HUES64 (cell line): ENCODE measurements at regions not wholly inside any gene's neighbourhood (a gene's known extent, or its start where the extent isn't known, plus 50 kb on each side); places are given as distances from the start of the nearest gene placed in this dataset.

Experiments
- H3K27ac ChIP-seq: 2 replicates; pipeline ENCODE4 v1.7.0; 2013; ENCODE audit warnings: low read depth, low read length, inconsistent platforms
- H3K27me3 ChIP-seq: 2 replicates; pipeline ENCODE4 v1.6.1; 2013; ENCODE audit warnings: mild to moderate bottlenecking, low read length; ENCODE audit not compliant: insufficient read depth
- H3K36me3 ChIP-seq: 2 replicates; pipeline ENCODE4 v1.6.1; 2013; ENCODE audit warnings: mild to moderate bottlenecking, low read length; ENCODE audit not compliant: insufficient read depth
- H3K4me1 ChIP-seq: 2 replicates; pipeline ENCODE4 v1.6.1; 2013; ENCODE audit warnings: mild to moderate bottlenecking, low read length, moderate library complexity; ENCODE audit not compliant: insufficient read depth
- H3K4me3 ChIP-seq: 2 replicates; pipeline ENCODE4 v1.5.1; 2013; ENCODE audit warnings: mild to moderate bottlenecking, low read length, moderate library complexity
- H3K9ac ChIP-seq: 2 replicates; pipeline ENCODE4 v1.6.1; 2013; ENCODE audit warnings: mild to moderate bottlenecking, low read depth, low read length
- H3K9me3 ChIP-seq: 2 replicates; pipeline ENCODE4 v1.6.1; 2013; ENCODE audit warnings: low read depth, low read length; ENCODE audit not compliant: insufficient read depth
- WGBS: fragments of 150-250, 120-280 bp; methylation state at CpG from one replicate; pipeline ENCODE4 v1.1.7; 2013; ENCODE audit warnings: missing lambda C conversion rate; 5-methylcytosine and 5-hydroxymethylcytosine counted together

DNA sequence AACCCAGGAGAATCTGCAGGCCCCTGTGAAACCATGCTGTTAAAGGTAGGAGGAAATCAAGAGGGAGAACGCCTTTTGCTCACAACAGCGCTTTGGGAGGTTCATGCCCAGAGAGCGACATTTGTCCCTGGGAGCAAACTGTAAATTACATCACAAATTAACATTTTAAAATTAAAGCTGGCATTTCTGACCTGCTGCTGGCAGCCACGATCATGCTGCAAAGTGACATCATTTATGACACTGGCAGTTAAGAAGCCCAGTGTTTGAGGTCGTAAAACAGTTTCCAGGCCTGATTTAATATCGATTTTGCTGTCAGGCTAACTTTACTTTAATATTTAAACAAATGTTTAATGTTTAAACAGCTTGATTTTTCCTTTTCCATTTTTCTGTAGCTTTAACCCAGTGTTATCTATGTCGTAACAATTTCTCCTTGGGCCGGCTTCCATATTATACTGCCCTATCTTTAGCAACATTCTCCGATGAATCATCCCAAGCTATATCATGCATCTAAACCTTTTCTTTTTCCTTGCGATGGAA, 86.5 kb upstream of the NPVF start:
- no peaks in the 10 kb centered on the region for H3K36me3 ChIP-seq
- 95% methylated on average over 9 of the region's 10 CpGs for WGBS
- no peak overlapping the region for H3K9ac ChIP-seq
- H3K4me3 ChIP-seq: no peak overlapping the region
- no peaks in the 10 kb centered on the region for H3K9me3 ChIP-seq
- H3K4me1 ChIP-seq: peaks cover 5% of the 10 kb centered on the region; the same call in 1 of the 2 replicates
- H3K27ac ChIP-seq: no peak overlapping the region
- H3K27me3 ChIP-seq: no peaks in the 10 kb centered on the region

DNA sequence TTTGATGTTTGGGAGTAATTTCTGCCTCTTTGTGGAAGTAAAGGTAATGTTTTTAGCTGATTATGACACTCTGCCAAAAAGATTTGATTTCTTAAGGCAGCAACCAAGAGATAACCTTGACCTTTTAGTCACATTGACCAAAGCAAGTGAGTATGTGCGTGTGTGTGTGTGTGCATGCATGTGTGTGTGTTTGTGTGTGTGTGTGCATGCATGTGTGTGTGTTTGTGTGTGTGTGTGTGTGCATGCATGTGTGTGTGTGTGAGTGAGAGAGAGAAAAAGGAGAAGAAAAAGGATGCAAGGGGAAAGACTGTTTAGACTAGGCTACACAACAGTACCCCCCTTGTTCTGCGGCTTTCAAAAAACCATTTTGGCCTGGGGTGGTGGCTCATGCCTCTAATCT, 88.1 kb upstream of the NPVF start:
- Histone ChIP-seq H3K9me3 (no peaks in the 10 kb centered on the region), H3K4me1 (peaks cover 5% of the 10 kb centered on the region; the same call in 1 of the 2 replicates), H3K27ac (no peak overlapping the region), H3K27me3 (no peaks in the 10 kb centered on the region), H3K9ac (no peak overlapping the region), H3K4me3 (no peak overlapping the region), H3K36me3 (no peaks in the 10 kb centered on the region)
- 95% methylated on average over 2 of the region's 2 CpGs for WGBS

DNA sequence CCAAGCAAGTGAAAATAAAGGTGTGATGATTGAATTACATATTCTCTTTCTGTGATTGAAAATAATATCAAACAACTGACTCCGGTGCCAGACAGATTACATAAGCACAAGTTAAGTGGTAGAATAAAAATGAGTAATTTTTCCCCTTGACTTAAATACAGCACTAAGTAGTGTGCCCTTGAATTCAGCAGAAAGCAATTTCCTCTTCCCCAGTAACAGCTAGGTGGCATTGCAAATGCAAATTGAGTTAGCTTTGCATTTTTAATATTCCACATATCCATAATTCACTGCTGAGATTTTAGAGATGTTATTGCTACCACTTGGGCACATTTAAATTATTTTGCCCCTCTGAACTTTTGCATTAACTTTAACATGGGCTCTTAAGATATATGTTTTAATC, 89.8 kb upstream of the NPVF start:
- H3K9me3 ChIP-seq: no peaks in the 10 kb centered on the region
- WGBS: no CpG with 5 or more reads among the region's 1 CpG
- H3K36me3 ChIP-seq: no peaks in the 10 kb centered on the region
- H3K27me3 ChIP-seq: no peaks in the 10 kb centered on the region
- H3K27ac ChIP-seq: no peak overlapping the region
- no peak overlapping the region for H3K4me3 ChIP-seq
- no peak overlapping the region for H3K9ac ChIP-seq
- peaks cover 5% of the 10 kb centered on the region; the same call in 1 of the 2 replicates for H3K4me1 ChIP-seq

DNA sequence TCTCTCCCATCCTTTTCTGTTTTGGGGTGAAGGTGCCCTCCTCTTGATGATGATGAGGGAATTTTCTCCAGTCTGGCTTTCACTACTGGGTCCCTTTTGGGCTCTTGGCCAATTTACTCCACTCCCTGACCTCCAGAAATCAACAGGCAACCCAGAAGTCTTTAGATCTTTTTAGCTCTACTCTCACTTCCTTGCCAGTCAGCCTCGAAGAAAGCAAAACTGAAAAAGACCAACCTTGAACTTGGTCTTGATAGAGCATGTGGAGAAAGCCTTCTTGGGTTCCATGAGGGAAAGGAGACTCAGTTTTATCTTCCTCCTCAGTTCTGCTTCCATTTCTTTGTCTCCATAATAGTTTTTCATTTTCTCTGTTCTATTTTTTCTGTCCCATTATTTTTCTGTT, 91.4 kb upstream of the NPVF start:
- H3K36me3 ChIP-seq: no peaks in the 10 kb centered on the region
- H3K27me3 ChIP-seq: no peaks in the 10 kb centered on the region
- no peak overlapping the region for H3K4me3 ChIP-seq
- peaks cover 5% of the 10 kb centered on the region; the same call in 1 of the 2 replicates for H3K4me1 ChIP-seq
- WGBS: 87% methylated on average over 1 of the region's 1 CpG
- no peaks in the 10 kb centered on the region for H3K9me3 ChIP-seq
- no peak overlapping the region for H3K27ac ChIP-seq
- H3K9ac ChIP-seq: no peak overlapping the region

DNA sequence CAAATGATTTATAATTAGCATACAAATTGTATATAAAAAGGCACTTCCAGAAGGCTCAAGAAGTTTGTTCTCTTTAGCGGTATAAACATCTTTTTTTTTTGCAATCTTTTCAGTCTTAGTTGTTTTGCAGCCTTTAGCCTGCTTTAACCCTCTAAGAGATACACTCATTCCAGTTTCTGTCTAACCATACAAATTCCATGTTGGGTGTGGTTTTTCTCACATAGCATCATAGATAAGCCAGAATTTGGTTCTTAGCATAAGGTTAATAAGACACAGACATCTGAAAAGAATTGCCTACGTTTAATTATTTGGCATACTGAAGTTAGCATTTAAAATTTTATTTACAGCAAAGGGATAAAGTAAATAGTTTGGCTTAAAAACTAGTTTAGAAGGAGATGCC, 92.5 kb upstream of the NPVF start:
- WGBS: 100% methylated on average over 2 of the region's 2 CpGs
- Histone ChIP-seq H3K9me3 (no peaks in the 10 kb centered on the region), H3K36me3 (no peaks in the 10 kb centered on the region), H3K4me1 (peaks cover 5% of the 10 kb centered on the region; the same call in 1 of the 2 replicates), H3K9ac (no peak overlapping the region), H3K4me3 (no peak overlapping the region), H3K27ac (no peak overlapping the region), H3K27me3 (no peaks in the 10 kb centered on the region)

DNA sequence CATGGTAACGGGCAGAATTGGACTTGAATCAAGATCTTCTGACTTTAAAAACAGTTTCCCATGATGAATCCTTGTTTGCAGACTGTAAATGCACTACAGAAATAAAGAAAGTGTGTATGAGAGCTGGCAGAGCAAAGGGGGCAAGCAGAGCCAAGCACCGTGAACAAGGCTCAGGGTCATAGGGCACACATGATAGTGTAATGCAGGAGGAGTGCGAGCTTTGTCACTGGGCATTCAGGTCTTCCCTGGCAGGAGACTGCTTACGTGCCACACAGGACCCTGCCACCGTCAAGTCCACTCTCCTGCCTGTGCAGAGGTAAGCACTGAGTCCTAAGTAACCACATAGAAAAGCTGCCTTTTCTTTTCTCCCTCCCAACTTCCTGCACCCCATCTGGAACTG, 93.1 kb upstream of the NPVF start:
- Histone ChIP-seq H3K4me3 (no peak overlapping the region), H3K9me3 (no peaks in the 10 kb centered on the region), H3K9ac (no peak overlapping the region), H3K27me3 (no peaks in the 10 kb centered on the region), H3K4me1 (peaks cover 5% of the 10 kb centered on the region; the same call in 1 of the 2 replicates), H3K36me3 (no peaks in the 10 kb centered on the region), H3K27ac (no peak overlapping the region)
- 94% methylated on average over 5 of the region's 5 CpGs for WGBS

DNA sequence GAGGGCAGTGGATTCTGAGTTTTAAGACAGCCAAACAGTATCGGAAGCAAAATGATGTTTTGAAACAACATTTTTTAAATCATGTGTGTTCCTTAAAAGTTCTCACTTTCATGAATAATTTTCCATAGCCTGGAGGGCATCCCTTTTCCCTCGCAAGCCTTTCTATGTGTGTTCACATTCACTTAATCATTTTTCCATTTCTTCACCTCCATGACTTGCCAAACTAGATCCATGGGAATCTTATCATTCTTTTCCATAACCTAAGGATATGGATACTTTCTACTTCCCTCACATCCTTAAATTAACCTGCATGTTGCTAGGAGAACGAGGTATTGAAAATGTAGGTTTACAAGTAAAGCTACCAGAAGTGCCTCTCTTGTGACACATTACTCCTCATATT, 94.2 kb upstream of the NPVF start:
- Histone ChIP-seq H3K4me1 (peaks cover 5% of the 10 kb centered on the region; the same call in 1 of the 2 replicates), H3K9ac (no peak overlapping the region), H3K36me3 (no peaks in the 10 kb centered on the region), H3K27me3 (no peaks in the 10 kb centered on the region), H3K9me3 (no peaks in the 10 kb centered on the region), H3K4me3 (no peak overlapping the region), H3K27ac (no peak overlapping the region)
- 94% methylated on average over 3 of the region's 3 CpGs for WGBS

DNA sequence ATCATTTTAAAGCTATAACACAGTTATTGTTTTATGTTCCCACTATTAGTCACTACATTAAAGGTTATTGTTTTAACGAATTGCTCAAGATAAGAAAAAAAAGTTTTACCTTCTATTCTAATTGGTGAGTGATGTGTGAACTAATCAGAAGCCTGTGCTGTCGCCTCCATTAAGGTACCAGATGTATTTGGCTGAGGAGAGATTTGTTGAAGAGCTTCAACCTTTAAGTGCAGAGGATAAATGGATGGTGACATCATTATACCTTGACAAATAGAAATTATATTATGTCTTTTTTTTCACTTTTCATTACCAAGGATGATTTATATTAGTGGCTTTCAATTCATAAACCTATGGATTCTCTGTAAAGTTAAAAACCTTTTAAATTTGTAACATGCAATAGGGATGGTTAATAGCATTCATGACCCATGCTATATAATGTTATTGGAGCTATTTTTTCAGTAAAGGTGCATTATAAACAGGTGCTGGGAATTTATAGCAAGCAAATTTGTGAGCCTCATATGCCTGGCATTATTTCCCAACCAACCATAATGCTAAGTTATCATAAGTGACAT, 97.0 kb upstream of the NPVF start:
- 88% methylated on average over 1 of the region's 2 CpGs for WGBS

DNA sequence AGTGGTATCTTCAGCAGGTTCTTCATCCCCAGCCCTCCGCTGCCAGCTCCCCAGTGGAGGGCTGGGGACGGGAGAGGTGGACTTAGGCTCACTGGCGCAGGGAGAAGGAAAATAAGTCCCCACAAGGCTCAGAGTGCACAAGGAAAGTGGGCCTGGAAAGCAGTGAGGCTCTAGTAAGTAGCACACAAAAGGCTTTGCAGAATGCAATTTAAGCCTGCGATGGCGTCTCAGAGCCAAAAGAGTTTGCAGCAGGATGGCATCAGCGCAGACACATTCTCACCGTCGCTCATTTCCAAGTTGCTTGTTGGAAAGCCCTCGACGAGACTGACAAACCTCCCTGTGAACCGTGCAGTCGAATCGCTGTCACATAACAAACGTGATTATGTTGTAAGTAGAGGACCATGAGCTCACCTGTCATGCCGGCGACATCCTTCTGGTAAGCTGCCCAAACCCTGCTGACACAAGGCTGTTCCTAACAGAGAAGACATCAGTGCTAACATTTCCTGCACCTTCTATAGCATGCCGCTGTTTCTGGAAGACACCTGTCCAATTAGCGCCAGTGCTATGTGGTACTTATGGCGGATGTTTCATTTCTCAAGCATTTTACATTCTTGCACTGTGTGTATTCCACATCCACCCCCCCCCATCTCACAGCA, 98.3 kb upstream of the NPVF start:
- no peaks in the 10 kb centered on the region for H3K4me1 ChIP-seq
- H3K27ac ChIP-seq: no peak overlapping the region
- WGBS: 94% methylated on average over 19 of the region's 19 CpGs
- H3K36me3 ChIP-seq: no peaks in the 10 kb centered on the region
- no peak overlapping the region for H3K4me3 ChIP-seq
- H3K9me3 ChIP-seq: no peaks in the 10 kb centered on the region
- H3K9ac ChIP-seq: no peak overlapping the region
- no peaks in the 10 kb centered on the region for H3K27me3 ChIP-seq

More for the DNA sequence above, 97.0 kb upstream of the NPVF start:
- H3K9me3 ChIP-seq: no peaks in the 10 kb centered on the region
- H3K4me1 ChIP-seq: no peaks in the 10 kb centered on the region
- no peaks in the 10 kb centered on the region for H3K27me3 ChIP-seq
- no peak overlapping the region for H3K9ac ChIP-seq
- no peaks in the 10 kb centered on the region for H3K36me3 ChIP-seq
- H3K4me3 ChIP-seq: no peak overlapping the region
- no peak overlapping the region for H3K27ac ChIP-seq

DNA sequence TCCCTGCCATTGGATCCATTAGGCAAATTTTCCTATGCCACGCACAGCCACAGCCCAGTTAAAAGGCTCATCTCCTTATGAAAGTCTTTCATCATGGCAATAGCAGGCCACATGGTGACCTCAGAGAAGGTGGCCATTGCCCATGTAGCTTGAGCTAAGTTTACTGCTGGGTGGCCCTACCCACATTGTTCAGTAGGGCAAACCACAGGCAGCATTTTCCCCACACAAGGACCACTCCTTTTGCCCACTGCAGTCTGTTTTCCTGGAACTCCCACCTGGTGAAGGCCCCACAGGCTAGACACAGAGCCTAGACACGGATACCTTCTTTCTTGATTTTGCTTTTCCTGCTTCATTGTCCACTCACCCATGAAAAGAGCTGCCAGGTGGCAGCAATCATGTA, 101.5 kb upstream of the NPVF start:
- Histone ChIP-seq H3K27ac (no peak overlapping the region), H3K4me1 (no peaks in the 10 kb centered on the region), H3K36me3 (no peaks in the 10 kb centered on the region), H3K4me3 (no peak overlapping the region), H3K9ac (no peak overlapping the region), H3K9me3 (no peaks in the 10 kb centered on the region), H3K27me3 (no peaks in the 10 kb centered on the region)
- WGBS: 89% methylated on average over 2 of the region's 2 CpGs

DNA sequence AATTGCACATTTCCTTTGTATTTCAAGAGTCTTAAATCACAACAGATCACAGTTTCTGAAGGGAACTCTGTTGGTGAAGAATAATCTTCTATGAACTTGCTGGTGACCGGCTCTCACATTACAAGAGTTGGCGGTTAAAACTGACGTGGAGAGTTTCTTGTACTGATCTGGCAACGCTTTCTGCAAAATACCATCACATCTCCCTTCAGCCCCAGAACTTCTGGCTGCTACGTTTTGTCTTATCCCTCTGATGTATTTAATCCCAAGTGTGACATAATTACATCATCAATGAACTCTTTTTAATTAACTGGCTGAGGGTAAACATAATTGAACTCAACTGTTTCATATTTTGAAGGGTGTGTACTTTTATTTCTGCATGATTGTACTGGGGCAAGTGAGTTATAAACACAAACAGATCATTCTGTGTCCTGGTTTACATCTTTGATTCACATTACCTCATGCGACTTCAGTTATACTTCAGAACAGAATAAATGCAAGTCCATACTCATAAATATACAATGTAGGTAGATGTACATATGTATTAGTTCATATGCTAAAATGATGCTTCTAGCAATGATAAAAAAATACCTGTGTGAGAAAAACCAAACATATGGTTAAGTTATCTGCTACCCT, 105.1 kb upstream of the NPVF start:
- H3K4me3 ChIP-seq: no peak overlapping the region
- WGBS: 97% methylated on average over 5 of the region's 6 CpGs
- no peak overlapping the region for H3K27ac ChIP-seq

More for the DNA sequence above, 105.1 kb upstream of the NPVF start:
- H3K27me3 ChIP-seq: no peaks in the 10 kb centered on the region
- H3K36me3 ChIP-seq: no peaks in the 10 kb centered on the region
- no peaks in the 10 kb centered on the region for H3K9me3 ChIP-seq
- no peak overlapping the region for H3K9ac ChIP-seq
- no peaks in the 10 kb centered on the region for H3K4me1 ChIP-seq
